Sigmoid colon (tissue), 6 donors: ENCODE measurements at regions not wholly inside any gene's neighbourhood (a gene's known extent, or its start where the extent isn't known, plus 50 kb on each side); places are given as distances from the start of the nearest gene placed in this dataset.

ENCODE experiments used
- DNase-seq: peaks from one replicate; pipeline ENCODE4 v3.0.0-alpha.2; 2019
- H3K27ac ChIP-seq, 4 donors: fragments of 200-600 bp; sonication (generic); one replicate each; pipeline ENCODE4 v1.5.1; 2016 to 2019; ENCODE audit warnings: mild to moderate bottlenecking in 1 of 4
- H3K27me3 ChIP-seq, 3 donors: fragments of 200-600 bp; sonication (generic); one replicate each; pipeline ENCODE4 v1.5.1; 2019; ENCODE audit warnings: mild to moderate bottlenecking in 1 of 3
- H3K36me3 ChIP-seq, 4 donors: fragments of 200-600 bp; sonication (generic); one replicate each; pipeline ENCODE4 v1.5.1; 2016 to 2019
- H3K4me1 ChIP-seq, 4 donors: fragments of 200-600 bp; sonication (generic); one replicate each; pipeline ENCODE4 v1.5.1; 2017 to 2019
- H3K4me3 ChIP-seq, 4 donors: fragments of 200-600 bp; sonication (generic); one replicate each; pipeline ENCODE4 v1.5.1; 2017 to 2019; ENCODE audit warnings: mild to moderate bottlenecking in 2 of 4, moderate library complexity in 1 of 4
- H3K9me3 ChIP-seq, 4 donors: fragments of 200-600 bp in 3 of 4; sonication (generic) in 3 of 4; one replicate each; pipeline versions ENCODE4 v1.5.1 to v1.6.1; 2013 to 2019
- CTCF ChIP-seq, 4 experiments: fragments of 450-650 bp in 3 of 4; fragments of 200-600 bp in 1 of 4; IDR thresholded peaks; one replicate each; pipeline ENCODE4 v1.5.1; 2016 to 2019; ENCODE audit warnings: antibody characterized with exemption in 4 of 4, mild to moderate bottlenecking in 3 of 4, moderate library complexity in 2 of 4
- EP300 ChIP-seq, 4 donors: sonication (generic); formaldehyde crosslinking; IDR thresholded peaks; one replicate each; pipeline ENCODE4 v1.6.1; 2017; ENCODE audit warnings: antibody characterized with exemption in 4 of 4
- POLR2A ChIP-seq, 2 donors: fragments of 450-650 bp; IDR thresholded peaks; one replicate each; pipeline ENCODE4 v1.6.1; 2016; ENCODE audit warnings: antibody characterized with exemption in 2 of 2, mild to moderate bottlenecking in 2 of 2, moderate library complexity in 2 of 2
- POLR2AphosphoS5 ChIP-seq, 4 donors: sonication (generic); formaldehyde crosslinking; IDR thresholded peaks; one replicate each; pipeline ENCODE4 v1.6.1; 2017; ENCODE audit warnings: antibody characterized with exemption in 4 of 4
- WGBS, 2 donors: extraction: QIAGEN DNeasy Blood & Tissue Kit; methylation state at CpG; one replicate each; pipeline ENCODE4 v1.1.7; 2013; 5-methylcytosine and 5-hydroxymethylcytosine counted together
- intact Hi-C: fragments of 100-400 bp; cut with DNase I; formaldehyde crosslinking; loops from one replicate; pipeline ENCODE4 v1.15.1; 2023
- donor health status: healthy with polysubstance abuse.
- donor health status: healthy.

GRCh38 chr4:182174979-182175378, 68.2 kb upstream of the TENM3 start:
- WGBS, 2 donors, result 77 to 85% methylated on average over 1 of the region's 1 CpG
- TF ChIP-seq POLR2AphosphoS5 (IDR thresholded peaks at IDR 0.05) (no peak), POLR2A (IDR thresholded peaks at IDR 0.05) (no peak)

GRCh38 chr4:182175788-182176519, 67.2 kb upstream of the TENM3 start:
- 75 to 89% methylated on average over 19 of the region's 19 CpGs for WGBS, 2 donors
- Histone ChIP-seq H3K36me3 (no peaks in the 10 kb centered on the region), H3K4me3 (no peak overlapping the region), H3K4me1 (no peaks in the 10 kb centered on the region), H3K9me3 (no peaks in the 10 kb centered on the region), H3K27me3 (no peaks in the 10 kb centered on the region), H3K27ac (no peak overlapping the region)
- intact Hi-C loops, result no loop called here
- DNase-seq, result no peak
- TF ChIP-seq EP300 (IDR thresholded peaks at IDR 0.05), result no peak
- no peak for TF ChIP-seq CTCF (IDR thresholded peaks at IDR 0.05)
- no peak for TF ChIP-seq POLR2AphosphoS5 (IDR thresholded peaks at IDR 0.05)
- TF ChIP-seq POLR2A (IDR thresholded peaks at IDR 0.05), result no peak

More at GRCh38 chr4:182174979-182175378, 68.2 kb upstream of the TENM3 start:
- Histone ChIP-seq H3K4me1 (no peaks in the 10 kb centered on the region), H3K4me3 (no peak overlapping the region), H3K9me3 (no peaks in the 10 kb centered on the region), H3K27me3 (no peaks in the 10 kb centered on the region), H3K36me3 (no peaks in the 10 kb centered on the region), H3K27ac (no peak overlapping the region)
- DNase-seq, result no peak
- intact Hi-C loops, result no loop called here

GRCh38 chr4:182177166-182177565, 66.0 kb upstream of the TENM3 start:
- no peaks in the 10 kb centered on the region for H3K4me1 ChIP-seq
- H3K4me3 ChIP-seq, result no peak overlapping the region
- no peak overlapping the region for H3K27ac ChIP-seq
- no peaks in the 10 kb centered on the region for H3K9me3 ChIP-seq
- no peak for DNase-seq
- no peaks in the 10 kb centered on the region for H3K27me3 ChIP-seq
- 78 to 83% methylated on average over 6 of the region's 6 CpGs for WGBS, 2 donors
- TF ChIP-seq CTCF (IDR thresholded peaks at IDR 0.05) (no peak), EP300 (IDR thresholded peaks at IDR 0.05) (no peak), POLR2A (IDR thresholded peaks at IDR 0.05) (no peak), POLR2AphosphoS5 (IDR thresholded peaks at IDR 0.05) (no peak)
- intact Hi-C loops, result no loop called here
- H3K36me3 ChIP-seq, result no peaks in the 10 kb centered on the region

- no peak for TF ChIP-seq POLR2A (IDR thresholded peaks at IDR 0.05)
- no peak for TF ChIP-seq POLR2AphosphoS5 (IDR thresholded peaks at IDR 0.05)
- TF ChIP-seq CTCF (IDR thresholded peaks at IDR 0.05), result no peak
- no peak for TF ChIP-seq EP300 (IDR thresholded peaks at IDR 0.05)
- intact Hi-C loops, result no loop called here
- Histone ChIP-seq H3K4me3 (no peak overlapping the region), H3K36me3 (no peaks in the 10 kb centered on the region), H3K27me3 (no peaks in the 10 kb centered on the region), H3K4me1 (no peaks in the 10 kb centered on the region), H3K9me3 (no peaks in the 10 kb centered on the region), H3K27ac (no peak overlapping the region)
- WGBS, 2 donors, result 70 to 81% methylated on average over 1 of the region's 1 CpG
- DNase-seq, result no peak
Measured at GRCh38 chr4:182179105-182179504, 64.1 kb upstream of the TENM3 start.

- Histone ChIP-seq H3K9me3 (no peaks in the 10 kb centered on the region), H3K36me3 (no peaks in the 10 kb centered on the region), H3K4me3 (no peak overlapping the region), H3K4me1 (no peaks in the 10 kb centered on the region), H3K27me3 (no peaks in the 10 kb centered on the region), H3K27ac (no peak overlapping the region)
- DNase-seq, result no peak
- intact Hi-C loops, result no loop called here
- no peak for TF ChIP-seq EP300 (IDR thresholded peaks at IDR 0.05)
- no peak for TF ChIP-seq CTCF (IDR thresholded peaks at IDR 0.05)
- TF ChIP-seq POLR2AphosphoS5 (IDR thresholded peaks at IDR 0.05), result no peak
- TF ChIP-seq POLR2A (IDR thresholded peaks at IDR 0.05), result no peak
- WGBS, 2 donors, result 55 to 68% methylated on average over 1 of the region's 1 CpG
Measured at GRCh38 chr4:182179751-182180150, 63.5 kb upstream of the TENM3 start.
